ENCODE measurements at regions not wholly inside any gene's neighbourhood (a gene's known extent, or its start where the extent isn't known, plus 50 kb on each side); places are given as distances from the start of the nearest gene placed in this dataset.

GRCh38 chr13:57948884-57949283 is 317.3 kb downstream of the PCDH17 start:
- TF ChIP-seq CTCF (IDR thresholded peaks at IDR 0.05; ENCODE audit: low read depth, low read length, poor library complexity, severe bottlenecking) (no peak), EZH2phosphoT487 (IDR thresholded peaks at IDR 0.05; ENCODE audit: borderline replicate concordance, low read length) (no peak)

Data from DOHH2 (cell line).